ENCODE measurements at regions not wholly inside any gene's neighbourhood (a gene's known extent, or its start where the extent isn't known, plus 50 kb on each side); places are given as distances from the start of the nearest gene placed in this dataset.

GRCh38 chr3:117885011-117885441, 1149.6 kb downstream of the IGSF11 start:
- H3K79me2 ChIP-seq (ENCODE audit: control insufficient read depth in 1 of 2, insufficient read depth in 2 of 2, low read length in 2 of 2), result no peaks in the 10 kb centered on the region
- no peak overlapping the region for H3K56ac ChIP-seq (replicated peaks; ENCODE audit: insufficient read length, low read depth, low read length)
- no peak overlapping the region for H2AK5ac ChIP-seq (ENCODE audit: low read depth, low read length)
- no peak for TF ChIP-seq PHF8 (conservative IDR thresholded peaks at IDR 0.05; ENCODE audit: low read depth, low read length)
- no peak for TF ChIP-seq RNF2 (IDR thresholded peaks at IDR 0.05; ENCODE audit: borderline replicate concordance, low read depth, low read length, missing control alignments, poor library complexity, severe bottlenecking)
- TF ChIP-seq GABPA (IDR thresholded peaks at IDR 0.05; ENCODE audit: borderline replicate concordance, insufficient read depth, low read length), result no peak
- TF ChIP-seq RXRA (IDR thresholded peaks at IDR 0.05; ENCODE audit: insufficient read depth, low read depth, low read length), result no peak
- no peak for TF ChIP-seq CHD2 (IDR thresholded peaks at IDR 0.05; ENCODE audit: low read length)
- TF ChIP-seq SIRT6 (IDR thresholded peaks at IDR 0.05; ENCODE audit: low read length), result no peak
- no peak for TF ChIP-seq ATF2 (IDR thresholded peaks at IDR 0.05; ENCODE audit: low read length)
- TF ChIP-seq, protein P1, sequence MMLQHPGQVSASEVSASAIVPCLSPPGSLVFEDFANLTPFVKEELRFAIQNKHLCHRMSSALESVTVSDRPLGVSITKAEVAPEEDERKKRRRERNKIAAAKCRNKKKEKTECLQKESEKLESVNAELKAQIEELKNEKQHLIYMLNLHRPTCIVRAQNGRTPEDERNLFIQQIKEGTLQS (IDR thresholded peaks at IDR 0.05; ENCODE audit: insufficient read depth, low read depth, low read length), result no peak
- no peak for TF ChIP-seq SIX5 (IDR thresholded peaks at IDR 0.05; ENCODE audit: low read depth, low read length)
- no peaks in the 10 kb centered on the region for H3K23me2 ChIP-seq (ENCODE audit: low read depth, low read length)
- FAIRE-seq, result no peak
- no peak overlapping the region for H2BK15ac ChIP-seq (ENCODE audit: low read length)
- H2AFZ ChIP-seq (ENCODE audit: low read length), result no peak overlapping the region
- H4K5ac ChIP-seq (ENCODE audit: insufficient read length, low read depth, low read length), result no peak overlapping the region
- H2BK120ac ChIP-seq (replicated peaks; ENCODE audit: low read depth, low read length), result no peak overlapping the region
- H3K9ac ChIP-seq (replicated peaks in 1 of 4; ENCODE audit: extremely low read depth in 1 of 4, low read depth in 3 of 4, low read length in 3 of 4), result no peak overlapping the region
- H3K27me3 ChIP-seq (replicated peaks in 1 of 4; ENCODE audit: control insufficient read depth in 3 of 4, extremely low read depth in 1 of 4, insufficient read depth in 3 of 4, low read length in 3 of 4), result peaks cover 0 to 1% (median 0%) of the 10 kb centered on the region in 4 experiments; a peak in 1 of 7 replicates
- no peak overlapping the region for H3K4me3 ChIP-seq (ENCODE audit: extremely low read depth in 1 of 4, insufficient read depth in 2 of 4, low read depth in 3 of 4, low read length in 4 of 4)
- no peaks in the 10 kb centered on the region for H3K79me1 ChIP-seq (ENCODE audit: low read depth, low read length)
- H3K14ac ChIP-seq (ENCODE audit: insufficient read length), result no peak overlapping the region
- WGBS, 2 experiments (ENCODE audit: extremely low coverage in 1 of 2, insufficient coverage in 1 of 2, insufficient read length in 1 of 2, insufficient replicate concordance in 2 of 2, low coverage in 1 of 2, low lambda C conversion rate in 2 of 2, missing lambda C conversion rate in 1 of 2), result 87% methylated on average over 5 of the region's 5 CpGs; no CpG with 5 or more reads in 1 of the 2 experiments
- H3K36me3 ChIP-seq (ENCODE audit: control insufficient read depth in 2 of 4, insufficient read depth in 4 of 4, low read length in 3 of 4), result no peaks in the 10 kb centered on the region
- no peak overlapping the region for H3K27ac ChIP-seq (ENCODE audit: low read depth, low read length)
- no peak overlapping the region for H3K23ac ChIP-seq (ENCODE audit: insufficient read length)
- H2BK20ac ChIP-seq (ENCODE audit: low read length), result no peak overlapping the region
- ChIA-PET POLR2A (ENCODE audit: partially characterized antibody) (no interaction called here), CTCF (ENCODE audit: partially characterized antibody) (interaction anchor here (1.0 kb wide), 1 partner anchor 13 kb away, joined by 6 read pairs; no protein-coding TSS in a partner anchor)
- H4K20me1 ChIP-seq (replicated peaks in 1 of 2; ENCODE audit: control insufficient read depth in 1 of 2, insufficient read depth in 2 of 2, low read length in 2 of 2), result no peaks in the 10 kb centered on the region
- no peak overlapping the region for H4K8ac ChIP-seq (ENCODE audit: extremely low read depth, insufficient read depth, low read length)
- H4K91ac ChIP-seq (replicated peaks; ENCODE audit: insufficient read length, low read length), result no peak overlapping the region
- no peak overlapping the region for H3K4me2 ChIP-seq (ENCODE audit: insufficient read depth in 1 of 2, low read depth in 2 of 2, low read length in 2 of 2)
- DNase-seq (ENCODE audit: low read depth in 1 of 2, low spot score in 2 of 2), result no peak
- H3K18ac ChIP-seq (ENCODE audit: extremely low read depth, low read length), result no peak overlapping the region
- H2BK5ac ChIP-seq (ENCODE audit: low read depth, low read length), result no peak overlapping the region
- peaks cover 0 to 5% (median 0%) of the 10 kb centered on the region in 4 experiments; a peak in 1 of 7 replicates for H3K4me1 ChIP-seq (replicated peaks in 1 of 4; ENCODE audit: control insufficient read depth in 3 of 4, insufficient read depth in 4 of 4, low read length in 3 of 4)
- H3K4ac ChIP-seq (replicated peaks; ENCODE audit: insufficient read length, low read depth, low read length), result no peak overlapping the region
- no peaks in the 10 kb centered on the region for H3K9me3 ChIP-seq (ENCODE audit: insufficient read depth in 2 of 2, low read depth in 1 of 2, low read length in 1 of 2)
- H2BK12ac ChIP-seq (ENCODE audit: low read depth, low read length), result no peak overlapping the region
